Peyer's patch (tissue), 4 donors: ENCODE measurements at regions not wholly inside any gene's neighbourhood (a gene's known extent, or its start where the extent isn't known, plus 50 kb on each side); places are given as distances from the start of the nearest gene placed in this dataset.

ENCODE experiments used
- DNase-seq, 3 donors: peaks; one replicate each; pipeline ENCODE4 v3.0.0-alpha.2; 2017 to 2019
- H3K27ac ChIP-seq, 4 donors: fragments of 200-600 bp; sonication (generic); one replicate each; pipeline ENCODE4 v1.5.1; 2016 to 2019
- H3K27me3 ChIP-seq, 2 donors: fragments of 200-600 bp; sonication (generic); one replicate each; pipeline ENCODE4 v1.5.1; 2019
- H3K36me3 ChIP-seq, 3 donors: fragments of 200-600 bp; sonication (generic); one replicate each; pipeline ENCODE4 v1.5.1; 2016 to 2019
- H3K4me1 ChIP-seq, 4 donors: fragments of 200-600 bp; sonication (generic); one replicate each; pipeline ENCODE4 v1.5.1; 2016 to 2019
- H3K4me3 ChIP-seq, 4 donors: fragments of 200-600 bp; sonication (generic); 1 replicate in 3 of 4; 2 replicates in 1 of 4; pipeline ENCODE4 v1.5.1; 2016 to 2019; ENCODE audit warnings: mild to moderate bottlenecking in 1 of 4
- H3K9me3 ChIP-seq, 4 donors: fragments of 200-600 bp; sonication (generic); one replicate each; pipeline ENCODE4 v1.5.1; 2016 to 2019; ENCODE audit warnings: mild to moderate bottlenecking in 1 of 4
- POLR2A ChIP-seq, 2 donors: fragments of 450-650 bp; IDR thresholded peaks; one replicate each; pipeline ENCODE4 v1.5.1; 2017; ENCODE audit warnings: antibody characterized with exemption in 2 of 2, mild to moderate bottlenecking in 2 of 2, moderate library complexity in 2 of 2
- TF ChIP-seq, protein P1 (sequence below), 6 experiments: fragments of 450-650 bp in 4 of 6; fragments of 200-600 bp in 2 of 6; sonication (generic) in 1 of 6; IDR thresholded peaks; one replicate each; pipeline ENCODE4 v1.5.1; 2017 to 2019; ENCODE audit warnings: antibody characterized with exemption in 6 of 6, mild to moderate bottlenecking in 3 of 6, moderate library complexity in 1 of 6

DNA sequence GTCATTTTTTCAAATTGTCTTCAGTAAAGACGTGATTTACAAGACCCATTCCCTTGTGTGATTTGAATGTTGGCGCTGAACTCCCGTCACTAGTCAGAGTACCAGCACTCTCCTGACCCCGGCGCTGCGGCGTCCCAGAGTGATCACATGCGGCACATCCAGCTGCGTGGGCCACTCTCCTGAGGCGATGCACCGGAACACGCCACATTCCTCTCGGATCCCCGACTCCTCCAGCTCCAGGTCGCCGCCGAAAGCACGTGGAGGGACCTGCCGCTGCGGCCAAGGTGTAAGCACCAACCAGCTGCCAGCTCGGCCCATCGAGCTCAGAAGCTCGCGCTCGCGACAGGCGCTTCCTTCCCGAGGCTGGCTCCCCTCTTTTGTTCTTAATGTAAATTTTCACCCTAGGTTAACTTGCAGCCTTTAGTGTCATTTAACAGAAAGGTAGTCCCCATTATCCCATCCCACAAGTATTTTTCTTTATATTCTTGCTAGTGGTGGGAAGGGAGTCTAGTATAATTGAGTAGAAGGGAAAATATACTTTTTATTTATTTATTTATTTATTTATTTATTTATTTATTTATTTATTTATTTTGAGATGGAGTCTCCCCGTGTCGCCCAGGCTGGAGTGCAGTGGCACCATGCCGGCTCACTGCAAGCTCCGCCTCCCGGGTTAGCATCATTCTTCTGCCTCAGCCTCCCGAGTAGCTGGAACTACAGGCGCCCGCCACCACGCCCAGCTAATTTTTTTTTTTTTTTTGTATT is 61.7 kb upstream of the VGLL3 start:
- Histone ChIP-seq H3K27me3 (no peaks in the 10 kb centered on the region), H3K36me3 (no peaks in the 10 kb centered on the region), H3K27ac (no peak overlapping the region), H3K9me3 (no peaks in the 10 kb centered on the region), H3K4me3 (no peak overlapping the region), H3K4me1 (no peaks in the 10 kb centered on the region)
- DNase-seq, result no peak
- TF ChIP-seq POLR2A (IDR thresholded peaks at IDR 0.05), result no peak
- TF ChIP-seq, protein P1, sequence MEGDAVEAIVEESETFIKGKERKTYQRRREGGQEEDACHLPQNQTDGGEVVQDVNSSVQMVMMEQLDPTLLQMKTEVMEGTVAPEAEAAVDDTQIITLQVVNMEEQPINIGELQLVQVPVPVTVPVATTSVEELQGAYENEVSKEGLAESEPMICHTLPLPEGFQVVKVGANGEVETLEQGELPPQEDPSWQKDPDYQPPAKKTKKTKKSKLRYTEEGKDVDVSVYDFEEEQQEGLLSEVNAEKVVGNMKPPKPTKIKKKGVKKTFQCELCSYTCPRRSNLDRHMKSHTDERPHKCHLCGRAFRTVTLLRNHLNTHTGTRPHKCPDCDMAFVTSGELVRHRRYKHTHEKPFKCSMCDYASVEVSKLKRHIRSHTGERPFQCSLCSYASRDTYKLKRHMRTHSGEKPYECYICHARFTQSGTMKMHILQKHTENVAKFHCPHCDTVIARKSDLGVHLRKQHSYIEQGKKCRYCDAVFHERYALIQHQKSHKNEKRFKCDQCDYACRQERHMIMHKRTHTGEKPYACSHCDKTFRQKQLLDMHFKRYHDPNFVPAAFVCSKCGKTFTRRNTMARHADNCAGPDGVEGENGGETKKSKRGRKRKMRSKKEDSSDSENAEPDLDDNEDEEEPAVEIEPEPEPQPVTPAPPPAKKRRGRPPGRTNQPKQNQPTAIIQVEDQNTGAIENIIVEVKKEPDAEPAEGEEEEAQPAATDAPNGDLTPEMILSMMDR (IDR thresholded peaks at IDR 0.05), result no peak

GRCh38 chr3:87047852-87048251 is 56.9 kb upstream of the VGLL3 start:
- TF ChIP-seq POLR2A (IDR thresholded peaks at IDR 0.05), result no peak
- TF ChIP-seq, protein P1 (IDR thresholded peaks at IDR 0.05), result no peak
- Histone ChIP-seq H3K27ac (no peak overlapping the region), H3K4me1 (no peaks in the 10 kb centered on the region), H3K36me3 (no peaks in the 10 kb centered on the region), H3K9me3 (no peaks in the 10 kb centered on the region), H3K27me3 (no peaks in the 10 kb centered on the region), H3K4me3 (no peak overlapping the region)
- DNase-seq, result no peak

DNA sequence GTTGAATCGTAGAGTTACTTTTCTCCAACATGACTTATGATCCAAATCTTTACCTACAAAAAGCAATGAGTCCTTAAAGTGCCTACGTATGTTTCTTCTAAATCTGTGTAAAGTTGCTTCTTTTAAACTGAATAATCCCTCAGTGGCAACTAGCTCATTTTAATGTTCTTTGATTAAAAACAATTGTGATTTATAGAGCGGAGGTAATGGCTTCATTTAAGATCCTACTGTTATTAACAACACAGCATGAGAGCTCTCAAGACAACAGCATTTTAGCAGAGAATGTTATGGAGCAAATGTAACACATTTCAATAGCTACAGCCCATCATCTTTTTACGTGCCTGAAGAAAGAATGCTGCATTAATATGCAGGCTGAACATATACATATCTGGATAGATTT is 55.3 kb upstream of the VGLL3 start:
- no peaks in the 10 kb centered on the region for H3K9me3 ChIP-seq
- H3K36me3 ChIP-seq, result no peaks in the 10 kb centered on the region
- no peaks in the 10 kb centered on the region for H3K27me3 ChIP-seq
- TF ChIP-seq, protein P1 (IDR thresholded peaks at IDR 0.05), result no peak
- no peak for TF ChIP-seq POLR2A (IDR thresholded peaks at IDR 0.05)
- no peak for DNase-seq
- no peak overlapping the region for H3K27ac ChIP-seq
- H3K4me3 ChIP-seq, result no peak overlapping the region
- H3K4me1 ChIP-seq, result no peaks in the 10 kb centered on the region

DNA sequence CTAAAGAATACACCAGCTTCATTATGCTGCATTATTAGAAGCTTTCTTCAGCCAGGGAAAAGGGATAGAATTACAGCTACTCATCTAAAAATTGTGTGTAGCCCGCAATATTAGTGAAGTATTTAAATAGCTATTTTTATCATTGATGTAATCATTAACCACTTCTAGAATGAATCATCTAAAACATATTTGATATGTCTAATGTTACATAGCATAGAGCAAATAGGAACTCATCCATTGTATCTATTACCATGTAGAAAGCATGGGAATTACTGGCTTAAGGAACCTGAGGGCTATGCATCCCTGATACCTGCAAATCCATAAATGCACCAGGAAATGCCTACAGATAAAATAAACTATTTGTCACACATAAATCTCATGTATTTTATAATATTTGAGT is 54.5 kb upstream of the VGLL3 start:
- TF ChIP-seq, protein P1 (IDR thresholded peaks at IDR 0.05), result no peak
- no peak for TF ChIP-seq POLR2A (IDR thresholded peaks at IDR 0.05)

GRCh38 chr3:87044846-87045245 is 53.9 kb upstream of the VGLL3 start:
- no peak for TF ChIP-seq POLR2A (IDR thresholded peaks at IDR 0.05)
- TF ChIP-seq, protein P1 (IDR thresholded peaks at IDR 0.05), result no peak
- DNase-seq, result no peak
- H3K9me3 ChIP-seq, result no peaks in the 10 kb centered on the region
- no peaks in the 10 kb centered on the region for H3K4me1 ChIP-seq
- H3K36me3 ChIP-seq, result no peaks in the 10 kb centered on the region
- H3K27ac ChIP-seq, result no peak overlapping the region
- no peaks in the 10 kb centered on the region for H3K27me3 ChIP-seq
- H3K4me3 ChIP-seq, result no peak overlapping the region

More for the DNA sequence above, 54.5 kb upstream of the VGLL3 start:
- Histone ChIP-seq H3K9me3 (no peaks in the 10 kb centered on the region), H3K36me3 (no peaks in the 10 kb centered on the region), H3K27me3 (no peaks in the 10 kb centered on the region), H3K4me1 (no peaks in the 10 kb centered on the region), H3K4me3 (no peak overlapping the region), H3K27ac (no peak overlapping the region)
- no peak for DNase-seq
